DOHH2 (cell line): ENCODE measurements at regions not wholly inside any gene's neighbourhood (a gene's known extent, or its start where the extent isn't known, plus 50 kb on each side); places are given as distances from the start of the nearest gene placed in this dataset.

ENCODE experiments used
- H3F3A ChIP-seq: fragments of 200-600 bp; sonication (generic), shearing (Covaris generic); 2 replicates; pipeline ENCODE4 v1.6.0; 2016; ENCODE audit warnings: antibody characterized with exemption, mild to moderate bottlenecking; ENCODE audit not compliant: control insufficient read depth, insufficient read depth
- H3K27ac ChIP-seq: fragments of 200-600 bp; sonication (generic); 2 replicates; pipeline ENCODE4 v1.5.1; 2014; ENCODE audit warnings: low read depth, mild to moderate bottlenecking, low read length, moderate library complexity
- H3K27me3 ChIP-seq: fragments of 200-600 bp; sonication (generic); 2 replicates; pipeline ENCODE4 v1.6.1; 2014; ENCODE audit warnings: mild to moderate bottlenecking, low read length, mixed read lengths; ENCODE audit not compliant: control insufficient read depth
- H3K36me3 ChIP-seq: fragments of 200-600 bp; sonication (generic); 2 replicates; pipeline ENCODE4 v1.6.1; 2014; ENCODE audit warnings: mild to moderate bottlenecking, low read length, moderate library complexity, mixed read lengths; ENCODE audit not compliant: control insufficient read depth
- H3K4me1 ChIP-seq: fragments of 200-600 bp; sonication (generic); 2 replicates; pipeline ENCODE4 v1.6.1; 2014; ENCODE audit warnings: mild to moderate bottlenecking, low read length, mixed read lengths; ENCODE audit not compliant: control insufficient read depth
- H3K4me2 ChIP-seq: fragments of 200-600 bp; sonication (generic); 2 replicates; pipeline ENCODE4 v1.6.0; 2014; ENCODE audit warnings: mild to moderate bottlenecking, low read length, moderate library complexity
- H3K4me3 ChIP-seq: fragments of 200-600 bp; sonication (generic); 2 replicates; pipeline ENCODE4 v1.5.1; 2014; ENCODE audit warnings: mild to moderate bottlenecking, low read length, mixed read lengths
- H3K79me2 ChIP-seq: fragments of 200-600 bp; sonication (generic); 2 replicates; pipeline ENCODE4 v1.6.1; 2014; ENCODE audit warnings: mild to moderate bottlenecking, low read length, mixed read lengths; ENCODE audit not compliant: control insufficient read depth
- H3K9me2 ChIP-seq: fragments of 200-600 bp; sonication (generic); replicated peaks from 2 replicates; pipeline ENCODE4 v1.6.1; 2014; ENCODE audit warnings: mild to moderate bottlenecking, low read length, mixed read lengths; ENCODE audit not compliant: control insufficient read depth
- H3K9me3 ChIP-seq: fragments of 200-600 bp; sonication (generic); 2 replicates; pipeline ENCODE4 v1.6.1; 2014; ENCODE audit warnings: antibody characterized with exemption, low read length, mixed read lengths; ENCODE audit not compliant: control insufficient read depth, insufficient read depth
- H4K20me1 ChIP-seq: fragments of 200-600 bp; sonication (generic); 2 replicates; pipeline ENCODE4 v1.6.0; 2014; ENCODE audit warnings: low read depth, mild to moderate bottlenecking, antibody characterized with exemption, low read length, moderate library complexity; ENCODE audit not compliant: control insufficient read depth, insufficient read depth
- CTCF ChIP-seq: fragments of 200-600 bp; sonication (generic); IDR thresholded peaks from one replicate; pipeline ENCODE4 v1.5.1; 2014; ENCODE audit warnings: antibody characterized with exemption, mild to moderate bottlenecking, low read depth, low read length; ENCODE audit not compliant: poor library complexity, severe bottlenecking
- EZH2phosphoT487 ChIP-seq: fragments of 200-600 bp; sonication (generic); IDR thresholded peaks from 2 replicates; pipeline ENCODE4 v1.6.1; 2017; ENCODE audit warnings: borderline replicate concordance, mild to moderate bottlenecking, antibody characterized with exemption, low read length, moderate library complexity, mixed read lengths

- H3K9me3 ChIP-seq: no peaks in the 10 kb centered on the region
- H4K20me1 ChIP-seq: no peaks in the 10 kb centered on the region
- no peaks in the 10 kb centered on the region for H3K27me3 ChIP-seq
- no peaks in the 10 kb centered on the region for H3F3A ChIP-seq
- H3K4me3 ChIP-seq: no peak overlapping the region
- H3K4me2 ChIP-seq: no peak overlapping the region
- TF ChIP-seq CTCF (no peak), EZH2phosphoT487 (no peak)
- no peak overlapping the region for H3K27ac ChIP-seq
- no peaks in the 10 kb centered on the region for H3K79me2 ChIP-seq
- no peaks in the 10 kb centered on the region for H3K36me3 ChIP-seq
- no peaks in the 10 kb centered on the region for H3K4me1 ChIP-seq
- no peaks in the 10 kb centered on the region for H3K9me2 ChIP-seq
These were observed 309.5 kb downstream of the ATXN7L3B start for GRCh38 chr12:74847169-74847568.

GRCh38 chr12:74848006-74848405, 310.4 kb downstream of the ATXN7L3B start:
- Histone ChIP-seq H3K4me2 (no peak overlapping the region), H3K9me2 (no peaks in the 10 kb centered on the region), H4K20me1 (no peaks in the 10 kb centered on the region), H3K4me1 (no peaks in the 10 kb centered on the region), H3K79me2 (no peaks in the 10 kb centered on the region), H3K27me3 (no peaks in the 10 kb centered on the region), H3K4me3 (no peak overlapping the region), H3F3A (no peaks in the 10 kb centered on the region), H3K36me3 (no peaks in the 10 kb centered on the region), H3K27ac (no peak overlapping the region), H3K9me3 (no peaks in the 10 kb centered on the region)
- TF ChIP-seq CTCF (no peak), EZH2phosphoT487 (no peak)

GRCh38 chr12:74849801-74850200, 312.2 kb downstream of the ATXN7L3B start:
- Histone ChIP-seq H3K9me2 (no peaks in the 10 kb centered on the region), H3K4me2 (no peak overlapping the region), H3K9me3 (no peaks in the 10 kb centered on the region), H3F3A (no peaks in the 10 kb centered on the region), H3K79me2 (no peaks in the 10 kb centered on the region), H3K27ac (no peak overlapping the region), H3K4me1 (no peaks in the 10 kb centered on the region), H3K4me3 (no peak overlapping the region), H3K36me3 (no peaks in the 10 kb centered on the region), H4K20me1 (no peaks in the 10 kb centered on the region), H3K27me3 (no peaks in the 10 kb centered on the region)
- TF ChIP-seq CTCF (no peak), EZH2phosphoT487 (no peak)

DNA sequence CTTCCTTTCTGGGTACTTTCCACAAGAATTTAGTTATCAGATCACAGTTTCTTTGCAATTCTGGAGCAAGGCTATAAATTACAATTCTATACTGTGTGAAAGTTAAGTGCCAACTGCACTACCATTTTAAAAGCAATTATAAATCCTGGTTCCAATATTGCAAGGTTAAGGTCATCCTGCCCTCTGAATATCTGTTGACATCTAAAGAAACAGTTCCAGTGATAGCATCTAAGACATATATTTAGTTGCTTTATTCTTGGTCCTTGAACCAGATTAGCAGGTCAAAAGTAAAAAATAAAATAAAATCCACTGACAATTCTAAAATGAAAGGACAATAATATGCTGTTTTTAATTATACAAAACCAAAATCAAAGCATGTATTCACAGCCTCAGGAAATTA, 334.2 kb downstream of the ATXN7L3B start:
- Histone ChIP-seq H3K4me2 (no peak overlapping the region), H3K9me2 (no peaks in the 10 kb centered on the region), H3K79me2 (no peaks in the 10 kb centered on the region), H3K27me3 (no peaks in the 10 kb centered on the region), H3K9me3 (no peaks in the 10 kb centered on the region), H3F3A (no peaks in the 10 kb centered on the region), H3K4me3 (no peak overlapping the region), H3K36me3 (no peaks in the 10 kb centered on the region), H4K20me1 (no peaks in the 10 kb centered on the region), H3K27ac (no peak overlapping the region), H3K4me1 (no peaks in the 10 kb centered on the region)
- no peak for TF ChIP-seq CTCF
- TF ChIP-seq EZH2phosphoT487: no peak
